MG63 (cell line): ENCODE measurements at regions not wholly inside any gene's neighbourhood (a gene's known extent, or its start where the extent isn't known, plus 50 kb on each side); places are given as distances from the start of the nearest gene placed in this dataset.
"Not testable (repeated sequence)": the region's sequence is repeated elsewhere in the genome, so short reads cannot be mapped to it uniquely, and the experiment has no call there.

ENCODE experiments used
- DNase-seq: peaks from one replicate; pipeline ENCODE4 v3.0.0-alpha.2; 2020
- H3K27me3 ChIP-seq: fragments of 250-450 bp; sonication (Bioruptor Pico); 2 replicates; pipeline ENCODE4 v1.5.1; 2020; ENCODE audit warnings: mild to moderate bottlenecking, moderate library complexity
- H3K36me3 ChIP-seq: fragments of 250-450 bp; sonication (Bioruptor Pico); 2 replicates; pipeline ENCODE4 v1.5.1; 2020; ENCODE audit warnings: mild to moderate bottlenecking, moderate library complexity
- H3K4me3 ChIP-seq: fragments of 250-450 bp; sonication (Bioruptor Pico); 2 replicates; pipeline ENCODE4 v1.5.1; 2020; ENCODE audit warnings: mild to moderate bottlenecking, moderate library complexity
- H3K9me3 ChIP-seq: fragments of 250-450 bp; sonication (Bioruptor Pico); 2 replicates; pipeline ENCODE4 v1.5.1; 2020; ENCODE audit warnings: mild to moderate bottlenecking, moderate library complexity

GRCh38 chrX:40374486-40374885 lies 206.3 kb upstream of the ATP6AP2 start:
- H3K4me3 ChIP-seq, result no peak overlapping the region
- H3K36me3 ChIP-seq, result no peaks in the 10 kb centered on the region
- no peak for DNase-seq
- no peaks in the 10 kb centered on the region for H3K27me3 ChIP-seq
- H3K9me3 ChIP-seq, result no peaks in the 10 kb centered on the region

GRCh38 chrX:40373641-40374040 lies 207.1 kb upstream of the ATP6AP2 start:
- Histone ChIP-seq H3K4me3 (no peak overlapping the region), H3K27me3 (no peaks in the 10 kb centered on the region), H3K9me3 (no peaks in the 10 kb centered on the region), H3K36me3 (no peaks in the 10 kb centered on the region)
- no peak for DNase-seq

GRCh38 chrX:40373025-40373424 lies 207.7 kb upstream of the ATP6AP2 start:
- Histone ChIP-seq H3K4me3 (no peak overlapping the region), H3K27me3 (no peaks in the 10 kb centered on the region), H3K36me3 (no peaks in the 10 kb centered on the region), H3K9me3 (no peaks in the 10 kb centered on the region)
- DNase-seq, result no peak

- Histone ChIP-seq H3K4me3 (no peak overlapping the region), H3K9me3 (no peaks in the 10 kb centered on the region), H3K36me3 (no peaks in the 10 kb centered on the region), H3K27me3 (no peaks in the 10 kb centered on the region)
- no peak for DNase-seq
Observed at GRCh38 chrX:40371376-40371775, 209.4 kb upstream of the ATP6AP2 start.

DNA sequence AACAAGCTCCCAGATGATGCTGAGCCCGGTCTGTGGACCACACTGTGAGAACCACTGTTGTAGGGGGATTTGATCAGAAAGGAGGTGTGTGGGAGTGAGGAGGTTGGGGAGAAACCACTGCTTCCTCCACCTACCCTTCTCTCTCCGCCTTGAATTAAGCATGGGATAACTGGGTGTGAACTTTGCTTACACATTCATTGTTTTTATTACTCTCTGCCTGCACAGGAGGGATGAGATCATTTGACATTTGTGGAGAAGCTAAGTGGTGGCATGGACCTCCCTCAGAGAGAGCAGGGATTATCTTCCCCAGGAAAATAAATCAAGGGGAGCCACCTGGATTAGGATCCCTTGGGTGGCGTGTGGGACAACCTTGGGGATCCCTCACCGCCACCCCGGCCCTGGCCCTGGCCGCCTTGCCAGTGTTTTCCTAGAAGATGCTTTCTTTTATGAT lies 212.1 kb upstream of the ATP6AP2 start:
- H3K27me3 ChIP-seq, result no peaks in the 10 kb centered on the region
- no peak overlapping the region for H3K4me3 ChIP-seq
- no peak for DNase-seq
- H3K9me3 ChIP-seq, result no peaks in the 10 kb centered on the region
- H3K36me3 ChIP-seq, result no peaks in the 10 kb centered on the region

GRCh38 chrX:40366661-40367060 lies 214.1 kb upstream of the ATP6AP2 start:
- no peaks in the 10 kb centered on the region for H3K9me3 ChIP-seq
- H3K36me3 ChIP-seq, result no peaks in the 10 kb centered on the region
- H3K4me3 ChIP-seq, result no peak overlapping the region
- H3K27me3 ChIP-seq, result no peaks in the 10 kb centered on the region
- DNase-seq, result no peak

GRCh38 chrX:40362291-40362690 lies 218.5 kb upstream of the ATP6AP2 start:
- not testable (repeated sequence) for H3K27me3 ChIP-seq, H3K36me3 ChIP-seq, H3K9me3 ChIP-seq, H3K4me3 ChIP-seq, DNase-seq

DNA sequence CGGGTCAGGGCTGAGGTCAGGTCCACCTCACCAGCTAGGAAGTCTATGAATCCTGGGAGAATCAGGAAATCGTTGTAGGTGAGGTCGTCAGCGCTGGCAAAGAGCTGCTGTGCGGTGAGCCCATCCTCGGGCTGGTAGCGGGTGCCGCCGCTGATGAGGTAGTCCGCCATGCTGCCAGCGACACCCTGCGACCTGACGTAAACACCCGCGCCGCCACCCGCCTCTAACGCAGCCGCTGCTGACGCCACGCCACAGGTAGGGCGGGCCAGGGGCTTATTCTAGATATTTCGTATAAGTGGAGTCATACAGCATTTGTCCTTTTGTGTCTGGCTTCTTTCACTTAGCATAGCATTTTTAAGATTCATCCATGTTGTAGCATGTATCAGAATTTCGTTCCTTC lies 220.2 kb upstream of the ATP6AP2 start:
- Histone ChIP-seq H3K9me3 (no peaks in the 10 kb centered on the region), H3K27me3 (no peaks in the 10 kb centered on the region), H3K36me3 (no peaks in the 10 kb centered on the region), H3K4me3 (no peak overlapping the region)
- no peak for DNase-seq

DNA sequence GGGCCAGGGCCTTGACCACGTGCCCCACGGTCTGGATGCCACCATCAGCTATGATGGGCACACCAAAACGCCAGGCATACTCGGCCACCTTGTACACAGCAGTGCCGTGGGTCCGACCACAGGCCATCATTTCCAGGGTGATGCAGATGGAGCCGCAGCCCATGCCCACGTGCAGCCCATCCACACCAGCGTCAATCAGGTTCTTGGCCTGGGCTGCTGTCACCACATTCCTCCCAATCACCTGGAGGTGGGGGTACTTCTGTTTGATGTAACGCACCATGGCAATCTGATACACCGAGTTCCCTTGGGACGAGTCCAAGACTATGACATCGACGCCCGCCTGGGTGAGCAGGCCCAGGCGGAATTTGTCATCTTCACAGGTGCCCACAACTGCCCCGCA lies 221.2 kb upstream of the ATP6AP2 start:
- Histone ChIP-seq H3K9me3 (no peaks in the 10 kb centered on the region), H3K27me3 (no peaks in the 10 kb centered on the region), H3K4me3 (no peak overlapping the region), H3K36me3 (no peaks in the 10 kb centered on the region)
- DNase-seq, result no peak

DNA sequence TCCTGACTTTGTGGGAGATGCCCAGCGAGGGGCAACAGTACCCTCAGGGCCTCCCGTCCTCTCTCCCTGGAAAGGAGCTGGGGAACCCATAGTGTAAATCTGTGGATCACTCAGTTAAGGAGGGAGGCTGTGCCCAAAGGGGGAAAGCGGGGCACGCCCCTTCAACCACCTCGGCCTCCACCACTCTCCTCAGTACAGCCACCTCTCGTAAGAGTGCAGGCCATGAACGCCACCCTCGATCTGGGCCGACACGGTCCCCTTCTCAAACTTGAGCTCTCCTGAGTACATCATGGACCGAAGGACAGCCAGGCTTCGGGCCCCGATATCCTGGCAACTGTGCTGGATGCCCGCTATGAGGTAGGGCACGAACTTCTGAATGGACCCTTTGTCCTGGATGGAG lies 221.8 kb upstream of the ATP6AP2 start:
- Histone ChIP-seq H3K36me3 (no peaks in the 10 kb centered on the region), H3K4me3 (no peak overlapping the region), H3K9me3 (no peaks in the 10 kb centered on the region), H3K27me3 (no peaks in the 10 kb centered on the region)
- no peak for DNase-seq

GRCh38 chrX:40349251-40349650 lies 231.5 kb upstream of the ATP6AP2 start:
- H3K4me3 ChIP-seq, result no peak overlapping the region
- no peak for DNase-seq
- H3K36me3 ChIP-seq, result no peaks in the 10 kb centered on the region
- no peaks in the 10 kb centered on the region for H3K27me3 ChIP-seq
- no peaks in the 10 kb centered on the region for H3K9me3 ChIP-seq

- Histone ChIP-seq H3K4me3 (no peak overlapping the region), H3K9me3 (no peaks in the 10 kb centered on the region), H3K27me3 (no peaks in the 10 kb centered on the region), H3K36me3 (no peaks in the 10 kb centered on the region)
- no peak for DNase-seq
Observed at GRCh38 chrX:40346379-40346778, 234.4 kb upstream of the ATP6AP2 start.

GRCh38 chrX:40343319-40343718 lies 237.5 kb upstream of the ATP6AP2 start:
- Histone ChIP-seq H3K9me3 (no peaks in the 10 kb centered on the region), H3K4me3 (no peak overlapping the region), H3K36me3 (no peaks in the 10 kb centered on the region), H3K27me3 (no peaks in the 10 kb centered on the region)
- no peak for DNase-seq

DNA sequence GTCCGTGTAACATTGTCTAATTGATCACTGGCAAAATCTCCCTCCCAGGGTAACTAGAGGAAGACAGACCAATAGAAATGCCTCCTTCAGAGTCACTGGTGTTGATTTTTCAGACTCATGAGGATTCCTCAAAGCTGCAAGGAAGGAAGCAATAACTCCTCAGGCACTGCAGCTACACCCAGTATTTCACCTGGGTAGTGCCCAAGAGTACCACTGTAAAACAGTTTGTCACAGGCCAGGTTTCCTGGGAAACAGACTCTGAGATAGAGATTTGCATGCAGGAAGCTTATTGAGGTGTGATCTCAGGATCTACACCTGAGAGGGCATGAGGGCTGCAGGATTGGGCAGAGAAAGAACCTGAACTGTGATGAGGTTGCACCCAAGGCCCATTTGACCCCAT lies 240.7 kb upstream of the ATP6AP2 start:
- Histone ChIP-seq H3K4me3 (no peak overlapping the region), H3K27me3 (no peaks in the 10 kb centered on the region), H3K9me3 (no peaks in the 10 kb centered on the region), H3K36me3 (no peaks in the 10 kb centered on the region)
- no peak for DNase-seq

DNA sequence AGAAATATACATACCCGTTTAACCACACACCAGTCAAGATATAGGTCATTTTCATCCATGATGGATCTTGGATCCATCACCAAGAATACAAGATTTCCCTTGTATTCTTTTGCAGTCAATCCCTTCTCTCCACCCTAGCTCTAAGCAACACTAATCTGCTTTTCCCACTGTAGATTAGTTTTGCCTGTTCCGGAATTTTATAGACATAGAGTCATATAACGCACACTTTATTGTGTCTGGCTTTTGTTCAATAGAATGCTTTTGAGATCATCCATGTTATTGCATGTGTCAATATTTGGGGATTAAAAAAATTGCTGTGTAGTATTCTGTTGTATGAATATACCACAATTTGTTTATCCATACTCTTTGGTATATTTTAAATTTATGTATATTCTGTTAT lies 235.6 kb upstream of the BCOR start:
- H3K36me3 ChIP-seq, result no peaks in the 10 kb centered on the region
- DNase-seq, result no peak
- H3K27me3 ChIP-seq, result no peaks in the 10 kb centered on the region
- no peaks in the 10 kb centered on the region for H3K9me3 ChIP-seq
- no peak overlapping the region for H3K4me3 ChIP-seq

DNA sequence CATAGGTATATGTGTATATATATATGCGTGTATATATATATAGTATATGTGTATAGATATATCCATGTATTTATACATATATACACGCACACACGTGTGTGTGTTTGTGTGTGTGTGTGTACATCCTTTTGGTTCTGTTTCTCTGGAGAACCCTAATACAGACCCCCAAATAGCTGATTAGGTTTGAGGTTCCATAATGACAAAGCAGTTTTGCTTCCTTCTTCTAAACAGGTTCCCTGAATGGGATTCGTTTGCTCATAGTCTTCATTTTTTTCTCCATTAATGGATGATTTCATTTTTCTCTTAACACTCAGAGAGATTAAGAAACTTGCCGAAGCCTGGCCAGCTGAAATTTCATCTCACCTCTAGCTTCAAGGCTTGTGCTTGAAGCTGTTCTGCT lies 234.0 kb upstream of the BCOR start:
- Histone ChIP-seq H3K4me3 (no peak overlapping the region), H3K27me3 (no peaks in the 10 kb centered on the region), H3K36me3 (no peaks in the 10 kb centered on the region), H3K9me3 (no peaks in the 10 kb centered on the region)
- DNase-seq, result no peak

DNA sequence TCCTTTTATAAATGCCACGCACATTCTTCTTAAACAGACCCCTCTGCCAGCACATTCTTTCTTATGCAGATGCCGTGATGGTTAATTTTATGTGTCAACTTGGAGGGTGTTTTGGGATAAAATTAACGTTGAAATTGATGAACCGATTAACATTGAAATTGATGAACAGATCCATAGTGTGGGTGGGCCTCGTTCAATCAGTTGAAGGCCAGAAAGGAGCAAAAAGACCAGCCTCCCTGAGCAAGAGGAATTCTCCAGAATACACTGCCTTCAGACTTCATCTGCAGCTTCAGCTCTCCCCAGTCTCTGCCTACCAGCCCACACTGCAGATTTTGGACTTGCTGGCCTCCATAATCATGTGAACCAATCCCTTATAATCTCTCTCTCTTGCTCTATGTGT lies 233.6 kb upstream of the BCOR start:
- Histone ChIP-seq H3K36me3 (no peaks in the 10 kb centered on the region), H3K9me3 (no peaks in the 10 kb centered on the region), H3K4me3 (no peak overlapping the region), H3K27me3 (no peaks in the 10 kb centered on the region)
- DNase-seq, result no peak

DNA sequence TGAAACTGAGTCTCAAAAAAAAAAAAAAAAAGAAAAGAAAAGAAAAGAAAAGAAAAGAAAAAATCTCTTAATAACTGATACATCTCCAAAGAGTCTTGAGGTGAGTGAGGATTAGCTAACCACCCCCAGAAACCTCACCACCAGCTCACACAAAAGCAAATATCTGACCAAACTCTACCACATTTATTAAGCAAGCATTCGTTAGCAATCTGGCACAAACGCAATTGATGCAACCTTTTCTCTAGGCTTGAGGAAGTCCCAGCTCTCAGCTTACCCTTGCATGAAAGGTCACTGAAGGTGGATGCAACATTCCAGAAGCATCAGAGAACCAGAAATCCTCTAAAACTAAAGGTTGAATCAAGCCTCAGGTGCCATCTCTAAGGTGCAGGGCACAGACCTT lies 231.9 kb upstream of the BCOR start:
- no peak for DNase-seq
- no peaks in the 10 kb centered on the region for H3K36me3 ChIP-seq
- H3K4me3 ChIP-seq, result no peak overlapping the region
- no peaks in the 10 kb centered on the region for H3K27me3 ChIP-seq
- H3K9me3 ChIP-seq, result no peaks in the 10 kb centered on the region

GRCh38 chrX:40327085-40327484 lies 229.3 kb upstream of the BCOR start:
- Histone ChIP-seq H3K9me3 (no peaks in the 10 kb centered on the region), H3K27me3 (no peaks in the 10 kb centered on the region), H3K36me3 (no peaks in the 10 kb centered on the region), H3K4me3 (no peak overlapping the region)
- no peak for DNase-seq
